ENCODE measurements at regions not wholly inside any gene's neighbourhood (a gene's known extent, or its start where the extent isn't known, plus 50 kb on each side); places are given as distances from the start of the nearest gene placed in this dataset.

DNA sequence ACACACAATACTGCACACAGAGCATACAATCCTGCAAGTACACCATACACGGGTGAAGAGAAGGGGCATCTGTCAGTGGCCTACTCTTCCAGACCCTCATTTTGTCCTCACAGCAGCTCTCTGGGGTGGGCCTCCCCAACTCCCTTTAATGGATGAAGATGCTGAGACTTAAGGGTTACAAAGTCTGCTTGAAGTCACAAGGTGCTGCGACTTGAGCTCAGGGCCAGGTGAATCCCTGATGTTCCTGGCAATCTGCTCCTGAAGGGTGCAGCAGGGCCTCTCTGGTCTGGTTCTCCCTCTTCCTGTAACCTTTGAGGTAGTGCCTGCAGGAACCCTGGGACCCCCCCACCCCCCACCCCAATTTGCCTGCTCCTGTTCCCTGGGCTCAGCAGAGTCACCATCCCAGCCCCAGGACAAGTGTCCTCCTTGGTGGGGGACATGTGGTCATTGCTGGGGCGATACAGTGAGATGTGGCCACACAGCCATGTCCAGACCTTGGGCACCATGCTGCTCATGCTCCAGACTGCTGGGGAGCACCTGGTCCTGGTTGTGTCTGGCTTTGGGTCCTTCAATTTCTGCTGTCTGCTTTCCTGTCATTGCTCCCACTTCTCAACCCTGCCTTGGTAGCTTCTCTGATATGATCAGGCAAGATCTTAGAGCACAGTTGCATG lies 107.5 kb downstream of the METRNL start:
- no peak for TF ChIP-seq CEBPB (IDR thresholded peaks at IDR 0.05)
- TF ChIP-seq ZBTB7A (IDR thresholded peaks at IDR 0.05; ENCODE audit: low read depth): no peak
- no peak for TF ChIP-seq TEAD4 (IDR thresholded peaks at IDR 0.05)
- TF ChIP-seq EP300 (IDR thresholded peaks at IDR 0.05; ENCODE audit: borderline replicate concordance): no peak
- TF ChIP-seq TAF1 (IDR thresholded peaks at IDR 0.05; ENCODE audit: low read depth): no peak
